ENCODE measurements at regions not wholly inside any gene's neighbourhood (a gene's known extent, or its start where the extent isn't known, plus 50 kb on each side); places are given as distances from the start of the nearest gene placed in this dataset.

- DNase-seq (ENCODE audit: low read depth, low spot score) (no peak), FAIRE-seq (no peak)
- H3K4me2 ChIP-seq (ENCODE audit: control insufficient read depth, extremely low read depth, insufficient read depth, low read depth, low read length): no peak overlapping the region
- H3K79me2 ChIP-seq (ENCODE audit: control insufficient read depth, insufficient read depth, low read length): no peaks in the 10 kb centered on the region
- no peak overlapping the region for H2AFZ ChIP-seq (ENCODE audit: control insufficient read depth, low read length)
- no peak overlapping the region for H3K4me3 ChIP-seq (ENCODE audit: control insufficient read depth in 2 of 3, extremely low read depth in 1 of 3, insufficient read depth in 2 of 3, low read depth in 1 of 3, low read length in 3 of 3)
- no peaks in the 10 kb centered on the region for H3K36me3 ChIP-seq (ENCODE audit: control insufficient read depth in 2 of 2, extremely low read depth in 1 of 2, insufficient read depth in 2 of 2, low read length in 2 of 2)
- H3K9me3 ChIP-seq (ENCODE audit: control insufficient read depth, low read depth, low read length): no peaks in the 10 kb centered on the region
- H3K9ac ChIP-seq (ENCODE audit: control insufficient read depth, extremely low read depth, insufficient read depth, low read length): no peak overlapping the region
- no peaks in the 10 kb centered on the region for H3K27me3 ChIP-seq (ENCODE audit: control insufficient read depth, extremely low read depth, insufficient read depth, low read length)
- no peaks in the 10 kb centered on the region for H4K20me1 ChIP-seq (ENCODE audit: control insufficient read depth, extremely low read depth, insufficient read depth, low read length)
- dilution Hi-C loops (cut with MboI; ENCODE audit: extremely low pct_ligation_motif_present, low sequenced_read_pairs): no loop called here
- H3K27ac ChIP-seq (ENCODE audit: control insufficient read depth, insufficient read depth, low read length): no peak overlapping the region
- H3K9me1 ChIP-seq (ENCODE audit: control insufficient read depth, extremely low read depth, insufficient read depth, low read length): no peaks in the 10 kb centered on the region
- no peak for TF ChIP-seq EZH2 (IDR thresholded peaks at IDR 0.05; ENCODE audit: low read length)
- H3K4me1 ChIP-seq (ENCODE audit: control insufficient read depth, extremely low read depth, insufficient read depth, low read length): no peaks in the 10 kb centered on the region
Observed at GRCh38 chr14:104375551-104376201, 203.9 kb upstream of the C14orf180 start.

- DNase-seq (ENCODE audit: low read depth, low spot score): no peak
- H3K4me1 ChIP-seq (ENCODE audit: control insufficient read depth, extremely low read depth, insufficient read depth, low read length): no peaks in the 10 kb centered on the region
- no peak overlapping the region for H3K9ac ChIP-seq (ENCODE audit: control insufficient read depth, extremely low read depth, insufficient read depth, low read length)
- no peak overlapping the region for H3K27ac ChIP-seq (ENCODE audit: control insufficient read depth, insufficient read depth, low read length)
- dilution Hi-C loops (cut with MboI; ENCODE audit: extremely low pct_ligation_motif_present, low sequenced_read_pairs): no loop called here
- no peaks in the 10 kb centered on the region for H3K9me3 ChIP-seq (ENCODE audit: control insufficient read depth, low read depth, low read length)
- no peak for FAIRE-seq
- no peaks in the 10 kb centered on the region for H3K9me1 ChIP-seq (ENCODE audit: control insufficient read depth, extremely low read depth, insufficient read depth, low read length)
- H2AFZ ChIP-seq (ENCODE audit: control insufficient read depth, low read length): no peak overlapping the region
- H3K27me3 ChIP-seq (ENCODE audit: control insufficient read depth, extremely low read depth, insufficient read depth, low read length): no peaks in the 10 kb centered on the region
- H3K79me2 ChIP-seq (ENCODE audit: control insufficient read depth, insufficient read depth, low read length): no peaks in the 10 kb centered on the region
- H4K20me1 ChIP-seq (ENCODE audit: control insufficient read depth, extremely low read depth, insufficient read depth, low read length): no peaks in the 10 kb centered on the region
- TF ChIP-seq EZH2 (IDR thresholded peaks at IDR 0.05; ENCODE audit: low read length) (no peak), CTCF (optimal IDR thresholded peaks at IDR 0.05 in 1 of 3, IDR thresholded peaks at IDR 0.05 in 1 of 3, conservative IDR thresholded peaks at IDR 0.05 in 1 of 3; ENCODE audit: extremely low read depth in 1 of 3, insufficient read depth in 2 of 3, low read length in 3 of 3) (no peak)
- no peak overlapping the region for H3K4me3 ChIP-seq (ENCODE audit: control insufficient read depth in 2 of 3, extremely low read depth in 1 of 3, insufficient read depth in 2 of 3, low read depth in 1 of 3, low read length in 3 of 3)
- H3K4me2 ChIP-seq (ENCODE audit: control insufficient read depth, extremely low read depth, insufficient read depth, low read depth, low read length): no peak overlapping the region
- no peaks in the 10 kb centered on the region for H3K36me3 ChIP-seq (ENCODE audit: control insufficient read depth in 2 of 2, extremely low read depth in 1 of 2, insufficient read depth in 2 of 2, low read length in 2 of 2)
Observed at GRCh38 chr14:104376202-104377140, 203.1 kb upstream of the C14orf180 start.
